Ovary (tissue), 7 donors: ENCODE measurements at regions not wholly inside any gene's neighbourhood (a gene's known extent, or its start where the extent isn't known, plus 50 kb on each side); places are given as distances from the start of the nearest gene placed in this dataset.

ENCODE experiments used
- DNase-seq, 5 donors: peaks; one replicate each; pipeline ENCODE4 v3.0.0-alpha.2; 2019 to 2020
- H3K27ac ChIP-seq, 2 donors: fragments of 200-600 bp; one replicate each; pipeline versions ENCODE4 v1.5.1 to v1.8.0; 2019 to 2022
- H3K27me3 ChIP-seq: fragments of 200-600 bp; one replicate; pipeline ENCODE4 v1.8.0; 2022
- H3K36me3 ChIP-seq: fragments of 200-600 bp; sonication (generic); one replicate; pipeline ENCODE4 v1.5.1; 2019
- H3K4me1 ChIP-seq: one replicate; pipeline ENCODE4 v1.8.1; 2013; ENCODE audit warnings: mild to moderate bottlenecking, moderate library complexity; ENCODE audit not compliant: insufficient read depth
- H3K4me3 ChIP-seq: fragments of 200-600 bp; sonication (generic); one replicate; pipeline ENCODE4 v1.5.1; 2017
- H3K9me3 ChIP-seq, 2 donors: fragments of 200-600 bp in 1 of 2; sonication (generic) in 1 of 2; one replicate each; pipeline versions ENCODE4 v1.5.1 to v1.8.1; 2013 to 2019; ENCODE audit warnings: mild to moderate bottlenecking in 1 of 2, moderate library complexity in 1 of 2
- CTCF ChIP-seq, 3 donors: fragments of 450-650 bp in 2 of 3; fragments of 200-600 bp in 1 of 3; IDR thresholded peaks; one replicate each; pipeline versions ENCODE4 v1.5.1 to v1.8.0; 2016 to 2022; ENCODE audit warnings: antibody characterized with exemption in 3 of 3, mild to moderate bottlenecking in 1 of 3
- EP300 ChIP-seq: sonication (generic); formaldehyde crosslinking; IDR thresholded peaks from one replicate; pipeline ENCODE4 v1.6.1; 2017; ENCODE audit warnings: antibody characterized with exemption
- POLR2A ChIP-seq: fragments of 450-650 bp; IDR thresholded peaks from one replicate; pipeline ENCODE4 v1.6.1; 2017; ENCODE audit warnings: antibody characterized with exemption, mild to moderate bottlenecking, moderate library complexity
- WGBS, 3 donors: extraction: QIAGEN DNeasy Blood & Tissue Kit in 1 of 3; methylation state at CpG; one replicate each; pipeline versions ENCODE4 v1.1.5 to v1.1.7; 2013 to 2017; 5-methylcytosine and 5-hydroxymethylcytosine counted together
- intact Hi-C, 4 donors: fragments of 100-400 bp; cut with DNase I; formaldehyde crosslinking; loops; one replicate each; pipeline versions ENCODE4 v1.11.0 to v1.15.1; 2022 to 2023
- donor health status: DM: no; HTN: no; CAD: no; lungs with moderate emphysema.
- donor health status: DM: no; HTN: no; CAD: no.
- donor health status: Bipolar disorder and iron deficiency.
- donor health status: DM: no; HTN: no; CAD: no.
- donor health status: DM: yes; HTN: yes; CAD: no.

GRCh38 chr12:126064028-126064427 is 998.8 kb downstream of the AACS start:
- H3K36me3 ChIP-seq, result no peaks in the 10 kb centered on the region
- TF ChIP-seq EP300 (no peak), CTCF (IDR thresholded peaks at IDR 0.05) (no peak), POLR2A (no peak)
- no peaks in the 10 kb centered on the region for H3K4me1 ChIP-seq
- 58 to 74% (median 61%) methylated on average over 5 of the region's 5 CpGs for WGBS, 3 donors
- H3K9me3 ChIP-seq, result no peaks in the 10 kb centered on the region
- no peak overlapping the region for H3K27ac ChIP-seq
- intact Hi-C loops, result no loop called here
- H3K27me3 ChIP-seq, result no peaks in the 10 kb centered on the region
- H3K4me3 ChIP-seq, result no peak overlapping the region
- no peak for DNase-seq

GRCh38 chr12:126067626-126068329 is 1002.5 kb downstream of the AACS start:
- Histone ChIP-seq H3K27me3 (no peaks in the 10 kb centered on the region), H3K4me3 (no peak overlapping the region), H3K4me1 (no peaks in the 10 kb centered on the region), H3K27ac (no peak overlapping the region), H3K9me3 (no peaks in the 10 kb centered on the region), H3K36me3 (no peaks in the 10 kb centered on the region)
- intact Hi-C loops, result no loop called here
- TF ChIP-seq CTCF (IDR thresholded peaks at IDR 0.05), result no peak
- TF ChIP-seq POLR2A, result no peak
- no peak for TF ChIP-seq EP300
- 34 to 49% (median 35%) methylated on average over 3 of the region's 3 CpGs for WGBS, 3 donors
- DNase-seq, result no peak

- intact Hi-C loops, result no loop called here
- H3K9me3 ChIP-seq, result no peaks in the 10 kb centered on the region
- H3K27ac ChIP-seq, result no peak overlapping the region
- no peak overlapping the region for H3K4me3 ChIP-seq
- 15 to 23% (median 19%) methylated on average over 4 of the region's 4 CpGs for WGBS, 3 donors
- no peaks in the 10 kb centered on the region for H3K36me3 ChIP-seq
- TF ChIP-seq CTCF (IDR thresholded peaks at IDR 0.05) (no peak), POLR2A (no peak), EP300 (no peak)
- H3K4me1 ChIP-seq, result no peaks in the 10 kb centered on the region
- no peaks in the 10 kb centered on the region for H3K27me3 ChIP-seq
- no peak for DNase-seq
Observed at GRCh38 chr12:126069549-126070165, 1004.4 kb downstream of the AACS start.

DNA sequence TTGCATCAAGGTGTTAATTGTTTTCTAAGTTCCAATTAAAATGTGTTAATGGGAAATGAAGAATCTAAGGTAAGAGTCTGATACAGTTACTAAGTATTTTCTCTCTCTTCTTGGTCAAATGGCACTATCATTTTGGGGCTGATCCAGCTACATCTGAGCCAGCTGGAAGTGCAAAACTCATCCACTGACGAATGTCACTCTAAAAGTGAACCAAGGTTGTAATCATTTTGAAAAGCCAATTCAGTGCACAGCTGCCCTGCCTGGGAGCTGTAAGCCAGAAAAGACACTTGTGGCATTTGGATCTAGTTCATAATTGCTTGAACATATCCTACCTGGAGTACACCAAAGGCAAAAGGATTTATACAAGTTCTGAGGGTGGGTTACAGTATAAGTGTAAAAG is 1011.3 kb downstream of the AACS start:
- no peaks in the 10 kb centered on the region for H3K36me3 ChIP-seq
- H3K9me3 ChIP-seq, result no peaks in the 10 kb centered on the region
- WGBS, 3 donors, result 33 to 54% (median 48%) methylated on average over 1 of the region's 1 CpG
- intact Hi-C loops, result no loop called here
- no peaks in the 10 kb centered on the region for H3K27me3 ChIP-seq
- H3K4me1 ChIP-seq, result no peaks in the 10 kb centered on the region
- TF ChIP-seq EP300 (no peak), POLR2A (no peak), CTCF (IDR thresholded peaks at IDR 0.05) (no peak)
- no peak overlapping the region for H3K4me3 ChIP-seq
- no peak for DNase-seq
- H3K27ac ChIP-seq, result no peak overlapping the region
